Skeletal muscle satellite cell (primary cell): ENCODE measurements at regions not wholly inside any gene's neighbourhood (a gene's known extent, or its start where the extent isn't known, plus 50 kb on each side); places are given as distances from the start of the nearest gene placed in this dataset.
"Not testable (repeated sequence)": the region's sequence is repeated elsewhere in the genome, so short reads cannot be mapped to it uniquely, and the experiment has no call there.

Experiments
- H3K27me3 ChIP-seq: 2 replicates; pipeline ENCODE4 v1.7.0; 2013; ENCODE audit warnings: low read length; ENCODE audit not compliant: control insufficient read depth, insufficient read depth
- H3K36me3 ChIP-seq: 2 replicates; pipeline ENCODE4 v1.7.0; 2013; ENCODE audit warnings: mild to moderate bottlenecking, control low read depth, low read length; ENCODE audit not compliant: insufficient read depth
- H3K4me1 ChIP-seq: 2 replicates; pipeline ENCODE4 v1.7.0; 2013; ENCODE audit warnings: low read length; ENCODE audit not compliant: control insufficient read depth, insufficient read depth
- H3K4me2 ChIP-seq: 2 replicates; pipeline ENCODE4 v1.7.0; 2013; ENCODE audit warnings: mild to moderate bottlenecking, low read length
- H3K4me3 ChIP-seq: 2 replicates; pipeline ENCODE4 v1.7.0; 2013; ENCODE audit warnings: low read length
- H3K9ac ChIP-seq: 2 replicates; pipeline ENCODE4 v1.7.0; 2013; ENCODE audit warnings: mild to moderate bottlenecking, low read depth, low read length, moderate library complexity
- H3K9me3 ChIP-seq: replicated peaks from 2 replicates; pipeline ENCODE4 v1.7.0; 2013; ENCODE audit warnings: mild to moderate bottlenecking, control low read depth, low read length

DNA sequence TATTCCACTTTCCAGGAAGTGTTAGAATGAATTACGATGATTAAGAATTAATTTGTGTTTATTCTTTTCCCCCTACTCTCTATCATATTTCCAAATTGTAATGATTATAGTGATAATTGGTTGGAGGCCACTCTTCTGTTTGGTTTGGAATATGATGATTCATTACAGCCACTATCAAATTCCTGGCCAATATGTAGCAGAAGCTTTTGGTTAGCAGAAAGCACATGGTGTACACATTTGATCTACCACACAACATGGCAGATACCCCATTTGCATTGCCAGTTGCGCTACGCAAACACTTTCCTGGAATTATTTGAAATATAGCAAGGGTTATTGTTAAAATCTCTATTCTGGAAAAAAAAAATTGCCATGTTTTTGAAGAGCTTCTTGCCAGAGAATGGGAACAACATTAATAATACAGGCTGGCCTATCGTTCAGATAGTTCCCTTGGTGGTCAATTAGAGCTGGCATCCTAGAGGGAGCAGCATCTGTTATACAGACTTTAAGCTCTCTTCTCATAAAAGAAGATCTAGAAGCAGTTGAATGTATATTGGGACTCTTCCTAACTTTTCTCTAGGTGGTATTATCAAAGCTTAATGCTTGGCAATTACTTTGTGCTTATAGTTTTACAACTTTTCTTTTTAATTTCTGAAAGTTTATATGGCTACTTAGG, 455.0 kb upstream of the ACTBL2 start:
- Histone ChIP-seq H3K36me3 (no peaks in the 10 kb centered on the region), H3K9me3 (no peaks in the 10 kb centered on the region), H3K4me1 (peaks cover 5% of the 10 kb centered on the region), H3K27me3 (no peaks in the 10 kb centered on the region), H3K4me3 (no peak overlapping the region), H3K9ac (no peak overlapping the region), H3K4me2 (no peak overlapping the region)

DNA sequence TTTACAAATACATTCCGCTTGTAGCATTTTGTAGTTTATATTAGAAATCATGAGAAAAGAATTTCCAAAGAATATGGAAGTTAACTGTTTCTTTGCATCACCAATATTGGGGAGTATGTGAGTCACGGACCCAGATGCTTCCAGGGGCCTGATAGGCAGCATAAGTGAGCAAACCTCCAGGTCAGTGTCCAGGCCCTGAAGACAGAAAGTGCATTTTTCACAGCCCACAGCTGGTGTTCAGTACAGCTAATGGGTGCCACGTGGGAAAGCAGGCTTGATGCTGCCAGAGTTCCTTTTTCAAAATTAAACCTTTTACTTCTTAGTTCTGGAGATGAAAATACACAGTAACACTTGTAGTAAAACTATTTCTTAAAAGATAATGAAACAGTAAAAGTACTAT, 454.4 kb upstream of the ACTBL2 start:
- H3K36me3 ChIP-seq, result no peaks in the 10 kb centered on the region
- no peak overlapping the region for H3K4me3 ChIP-seq
- peaks cover 5% of the 10 kb centered on the region for H3K4me1 ChIP-seq
- H3K9ac ChIP-seq, result no peak overlapping the region
- H3K9me3 ChIP-seq, result no peaks in the 10 kb centered on the region
- H3K27me3 ChIP-seq, result no peaks in the 10 kb centered on the region
- H3K4me2 ChIP-seq, result no peak overlapping the region

DNA sequence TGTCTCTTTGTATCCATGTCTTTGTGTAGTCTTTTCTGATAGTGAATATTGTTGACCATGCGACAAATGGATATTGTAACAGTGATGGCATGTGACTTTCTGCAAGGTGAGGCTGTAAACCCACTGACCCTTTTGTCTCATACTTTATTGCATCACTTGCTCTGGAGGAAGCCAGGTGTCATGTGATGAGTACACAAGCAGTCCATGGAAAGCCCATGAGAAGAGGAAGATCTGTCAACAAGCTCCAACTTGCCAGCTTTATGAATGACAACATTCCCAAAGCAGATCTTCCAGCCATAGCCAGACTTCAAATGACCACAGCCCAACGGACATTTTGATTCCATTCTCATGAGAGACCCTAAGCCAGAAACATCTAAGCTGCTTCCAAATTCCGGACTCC, 450.1 kb upstream of the ACTBL2 start:
- Histone ChIP-seq H3K4me3 (no peak overlapping the region), H3K27me3 (no peaks in the 10 kb centered on the region), H3K9ac (no peak overlapping the region), H3K4me2 (no peak overlapping the region), H3K36me3 (no peaks in the 10 kb centered on the region), H3K4me1 (peaks cover 5% of the 10 kb centered on the region), H3K9me3 (no peaks in the 10 kb centered on the region)

DNA sequence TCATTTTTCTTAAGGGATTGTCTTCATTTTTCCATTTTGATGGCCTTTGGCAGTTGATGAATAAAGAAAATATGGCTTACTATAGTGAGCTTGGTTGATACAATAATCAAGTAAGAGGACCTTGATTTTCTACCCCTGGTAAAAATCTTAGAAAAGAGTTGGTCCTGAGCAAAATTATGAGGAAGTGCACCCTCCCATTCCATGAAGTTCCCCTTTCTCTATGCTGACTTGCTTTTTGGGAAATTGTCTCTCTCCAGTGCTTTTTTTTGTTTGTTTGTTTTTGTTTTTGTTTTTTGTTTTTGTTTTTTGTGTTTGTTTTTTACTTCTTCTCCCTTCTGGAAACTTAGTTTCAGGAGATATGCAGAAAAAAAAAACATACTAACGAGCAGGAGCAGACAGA, 449.2 kb upstream of the ACTBL2 start:
- Histone ChIP-seq H3K9me3 (no peaks in the 10 kb centered on the region), H3K4me1 (no peaks in the 10 kb centered on the region), H3K9ac (no peak overlapping the region), H3K27me3 (no peaks in the 10 kb centered on the region), H3K4me2 (no peak overlapping the region), H3K4me3 (no peak overlapping the region), H3K36me3 (no peaks in the 10 kb centered on the region)

DNA sequence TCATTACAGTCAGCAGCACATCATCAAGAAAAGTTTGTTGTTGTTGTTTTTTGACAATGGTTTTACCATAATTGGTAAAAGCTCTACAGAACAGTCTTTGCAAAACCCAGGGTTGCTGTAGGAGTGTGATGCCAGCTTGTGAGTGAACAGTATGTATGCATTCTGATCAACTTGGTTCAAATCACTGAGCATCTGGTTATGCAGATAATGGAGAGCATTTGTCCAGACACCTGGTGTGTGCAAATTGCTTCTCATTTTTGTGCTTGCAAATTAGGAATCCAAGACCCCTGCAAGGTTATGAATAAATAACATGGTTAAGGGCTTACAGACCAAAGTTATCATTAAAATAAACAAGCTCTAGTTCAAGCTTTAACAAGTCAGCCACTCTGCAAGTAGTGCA, 448.7 kb upstream of the ACTBL2 start:
- no peaks in the 10 kb centered on the region for H3K36me3 ChIP-seq
- no peak overlapping the region for H3K9ac ChIP-seq
- no peak overlapping the region for H3K4me2 ChIP-seq
- H3K27me3 ChIP-seq, result no peaks in the 10 kb centered on the region
- H3K4me1 ChIP-seq, result no peaks in the 10 kb centered on the region
- no peaks in the 10 kb centered on the region for H3K9me3 ChIP-seq
- H3K4me3 ChIP-seq, result no peak overlapping the region

DNA sequence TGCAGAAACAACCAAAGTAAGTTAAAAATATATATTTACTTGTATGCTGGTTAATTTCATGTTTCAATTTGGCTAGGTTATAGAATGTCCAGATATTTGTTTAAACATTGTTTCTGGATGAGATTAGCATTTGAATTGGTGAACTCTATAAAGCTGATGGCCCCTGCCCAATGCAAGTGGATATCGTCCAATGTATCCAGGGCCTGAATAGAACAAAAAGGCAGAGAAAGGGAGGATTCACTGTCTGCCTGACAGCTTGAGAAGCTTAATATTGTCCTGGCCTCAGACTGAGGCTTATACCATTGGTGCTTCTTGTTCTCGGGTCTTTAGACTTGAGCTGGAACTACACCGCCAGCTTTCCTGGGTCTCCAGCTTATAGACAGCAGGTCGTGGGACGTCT, 446.7 kb upstream of the ACTBL2 start:
- H3K9ac ChIP-seq, result no peak overlapping the region
- H3K27me3 ChIP-seq, result no peaks in the 10 kb centered on the region
- no peaks in the 10 kb centered on the region for H3K9me3 ChIP-seq
- no peak overlapping the region for H3K4me2 ChIP-seq
- no peaks in the 10 kb centered on the region for H3K36me3 ChIP-seq
- H3K4me1 ChIP-seq, result no peaks in the 10 kb centered on the region
- H3K4me3 ChIP-seq, result no peak overlapping the region

DNA sequence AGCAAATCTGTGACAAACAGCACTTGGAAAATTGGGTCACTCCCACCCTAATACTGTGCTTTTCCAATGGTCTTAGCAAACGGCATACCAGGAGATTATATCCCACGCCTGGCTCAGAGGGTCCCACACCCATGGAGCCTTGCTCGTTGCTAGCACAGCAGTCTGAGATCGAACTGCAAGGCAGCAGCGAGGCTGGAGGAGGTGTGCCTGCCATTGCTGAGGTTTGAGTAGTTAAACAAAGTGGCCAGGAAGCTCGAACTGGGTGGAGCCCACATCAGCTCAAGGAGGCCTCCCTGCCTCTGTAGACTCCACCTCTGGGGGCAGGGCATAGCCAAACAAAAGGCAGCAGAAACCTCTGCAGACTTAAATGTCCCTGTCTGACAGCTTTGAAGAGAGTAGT, 440.5 kb upstream of the ACTBL2 start:
- H3K4me2 ChIP-seq, H3K4me1 ChIP-seq, H3K27me3 ChIP-seq, H3K9ac ChIP-seq, H3K4me3 ChIP-seq, H3K36me3 ChIP-seq, H3K9me3 ChIP-seq: not testable (repeated sequence)

DNA sequence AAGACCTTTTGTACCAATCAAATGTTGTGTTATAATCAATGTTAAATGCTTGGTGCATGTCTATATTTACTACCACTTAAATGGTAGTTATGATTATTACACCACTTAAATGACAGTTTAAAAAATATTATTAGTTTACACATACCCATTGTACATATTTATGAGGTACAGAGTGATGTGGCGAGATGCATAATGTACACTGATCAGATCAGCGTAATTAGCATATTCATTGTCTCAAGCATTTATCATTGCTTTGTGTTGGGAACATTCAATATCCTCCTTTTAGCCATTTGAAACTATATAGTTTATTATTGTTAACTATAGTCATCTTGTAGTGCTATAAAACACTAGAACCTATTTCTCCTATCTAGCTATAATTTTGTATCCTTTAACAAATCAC, 434.4 kb upstream of the ACTBL2 start:
- Histone ChIP-seq H3K4me3 (no peak overlapping the region), H3K9me3 (no peaks in the 10 kb centered on the region), H3K36me3 (no peaks in the 10 kb centered on the region)

DNA sequence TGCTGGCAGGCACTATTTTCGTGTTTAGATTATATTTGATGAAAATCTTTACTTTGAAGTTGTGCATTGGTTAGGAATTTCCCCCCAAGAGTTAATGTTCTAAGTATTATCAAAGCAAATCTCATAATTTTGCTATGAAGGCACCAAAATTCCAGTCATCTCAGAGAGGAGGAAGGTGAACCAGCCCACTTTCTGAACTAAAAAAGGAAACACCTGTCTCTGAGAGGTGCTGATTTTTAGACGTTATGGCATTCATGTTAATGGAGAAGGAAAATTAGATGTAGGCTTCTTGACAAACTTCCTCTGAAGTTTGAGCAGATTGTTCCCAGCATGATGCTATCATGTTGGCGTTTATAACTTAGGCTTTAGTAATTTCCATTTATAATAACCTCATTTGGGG, 432.9 kb upstream of the ACTBL2 start:
- no peaks in the 10 kb centered on the region for H3K4me1 ChIP-seq
- H3K9me3 ChIP-seq, result no peaks in the 10 kb centered on the region
- no peak overlapping the region for H3K4me3 ChIP-seq
- no peak overlapping the region for H3K9ac ChIP-seq
- H3K4me2 ChIP-seq, result no peak overlapping the region
- no peaks in the 10 kb centered on the region for H3K36me3 ChIP-seq
- no peaks in the 10 kb centered on the region for H3K27me3 ChIP-seq

More for the DNA sequence above, 434.4 kb upstream of the ACTBL2 start:
- H3K9ac ChIP-seq, result no peak overlapping the region
- no peaks in the 10 kb centered on the region for H3K4me1 ChIP-seq
- H3K27me3 ChIP-seq, result no peaks in the 10 kb centered on the region
- H3K4me2 ChIP-seq, result no peak overlapping the region

DNA sequence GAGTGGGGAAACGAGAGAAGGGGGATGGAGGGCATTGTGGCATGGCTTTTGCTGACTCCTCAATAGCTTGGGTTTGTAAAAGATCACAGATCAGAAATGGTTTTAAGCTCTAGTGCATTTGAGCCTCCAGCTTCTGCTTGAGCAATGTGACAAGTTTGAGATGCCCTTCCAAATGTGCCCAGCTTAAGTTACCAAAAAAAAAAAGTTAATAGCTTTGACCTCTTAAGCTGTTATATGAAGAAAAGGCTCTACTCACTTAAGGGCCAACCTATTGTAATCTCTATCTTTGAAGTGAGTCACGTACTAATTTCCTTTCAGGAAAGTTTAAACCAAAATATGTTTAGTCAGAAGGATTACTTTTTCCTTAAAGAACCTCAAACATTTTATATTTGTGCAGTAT, 428.8 kb upstream of the ACTBL2 start:
- Histone ChIP-seq H3K9me3 (no peaks in the 10 kb centered on the region), H3K4me1 (no peaks in the 10 kb centered on the region), H3K4me3 (no peak overlapping the region), H3K4me2 (no peak overlapping the region), H3K36me3 (no peaks in the 10 kb centered on the region), H3K9ac (no peak overlapping the region), H3K27me3 (no peaks in the 10 kb centered on the region)

DNA sequence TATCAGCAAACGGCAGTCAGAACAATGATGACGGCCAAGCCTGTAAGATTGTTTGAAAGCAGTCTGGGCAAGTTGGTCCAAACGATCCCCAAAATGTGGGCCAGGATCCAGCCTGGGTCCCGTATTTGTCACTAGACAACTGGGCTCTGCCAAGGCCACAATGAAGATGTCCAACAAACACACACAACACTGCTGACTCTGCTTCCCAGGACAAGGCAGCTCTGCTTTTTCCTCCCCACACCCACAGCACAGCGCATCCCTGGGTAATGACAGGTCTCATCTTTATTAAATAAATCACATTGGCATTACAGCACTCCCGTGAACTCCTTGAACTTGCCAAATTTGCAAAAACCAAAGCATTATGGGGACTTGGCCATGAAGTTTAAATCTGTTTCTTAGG, 424.1 kb upstream of the ACTBL2 start:
- Histone ChIP-seq H3K27me3 (no peaks in the 10 kb centered on the region), H3K4me1 (no peaks in the 10 kb centered on the region), H3K4me3 (no peak overlapping the region), H3K36me3 (no peaks in the 10 kb centered on the region), H3K9me3 (no peaks in the 10 kb centered on the region), H3K4me2 (no peak overlapping the region), H3K9ac (no peak overlapping the region)

DNA sequence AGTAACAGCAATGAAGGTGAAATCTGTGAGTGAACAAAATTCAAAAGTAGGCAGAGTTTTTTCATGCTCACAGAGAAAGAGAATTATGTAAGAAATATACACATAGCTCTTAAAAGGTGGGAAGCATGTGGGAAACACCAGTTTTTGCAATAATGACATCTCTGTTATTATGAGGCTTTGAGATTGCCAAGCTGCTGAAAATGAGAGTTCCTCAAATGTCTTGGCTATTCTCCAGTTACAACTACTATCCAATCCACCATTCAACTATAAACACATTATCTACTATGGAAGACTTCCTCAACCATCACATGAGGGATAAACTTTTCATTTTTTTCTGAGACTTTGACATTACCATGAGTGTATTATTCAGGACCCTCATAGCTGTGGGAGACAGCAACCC, 420.8 kb upstream of the ACTBL2 start:
- Histone ChIP-seq H3K9ac (no peak overlapping the region), H3K4me2 (no peak overlapping the region), H3K36me3 (no peaks in the 10 kb centered on the region)

More for the DNA sequence above, 420.8 kb upstream of the ACTBL2 start:
- H3K4me1 ChIP-seq, result no peaks in the 10 kb centered on the region
- no peaks in the 10 kb centered on the region for H3K9me3 ChIP-seq
- H3K27me3 ChIP-seq, result no peaks in the 10 kb centered on the region
- no peak overlapping the region for H3K4me3 ChIP-seq
